CD8-positive, alpha-beta memory T cell (primary cell): ENCODE measurements at regions not wholly inside any gene's neighbourhood (a gene's known extent, or its start where the extent isn't known, plus 50 kb on each side); places are given as distances from the start of the nearest gene placed in this dataset.

ENCODE experiments used
- CTCF ChIA-PET: fragments of 350-600 bp; sonication (Branson Sonifier 250); formaldehyde crosslinking; loops from one replicate; lab custom pipeline; 2021; ENCODE audit warnings: antibody characterized with exemption; lab: Charles Lee
- POLR2A ChIA-PET: fragments of 350-600 bp; sonication (Branson Sonifier 250); formaldehyde crosslinking; loops from one replicate; lab custom pipeline; 2021; ENCODE audit warnings: antibody characterized with exemption; lab: Charles Lee
- DNase-seq, 5 donors: peaks; one replicate each; pipeline versions ENCODE4 v3.0.0 to v3.0.0-alpha.2; 2020 to 2022; ENCODE audit warnings: mixed read lengths in 1 of 5
- H3K27ac ChIP-seq: one replicate; pipeline ENCODE4 v1.7.0; 2013; ENCODE audit warnings: low read depth, mild to moderate bottlenecking, low read length, moderate library complexity
- H3K27me3 ChIP-seq: 2 replicates; pipeline ENCODE4 v1.7.0; 2013; ENCODE audit warnings: low read length, mild to moderate bottlenecking; ENCODE audit not compliant: insufficient read depth, poor library complexity, severe bottlenecking
- H3K36me3 ChIP-seq: 2 replicates; pipeline ENCODE4 v1.7.0; 2013; ENCODE audit warnings: mild to moderate bottlenecking, low read length, moderate library complexity; ENCODE audit not compliant: insufficient read depth
- H3K4me1 ChIP-seq: 2 replicates; pipeline ENCODE4 v1.7.0; 2013; ENCODE audit warnings: mild to moderate bottlenecking, low read length, moderate library complexity; ENCODE audit not compliant: insufficient read depth
- H3K4me3 ChIP-seq: 2 replicates; pipeline ENCODE4 v1.7.0; 2013; ENCODE audit warnings: mild to moderate bottlenecking, low read length
- H3K9me3 ChIP-seq: 2 replicates; pipeline ENCODE4 v1.7.0; 2013; ENCODE audit warnings: mild to moderate bottlenecking, low read length
- H3K27ac Mint-ChIP-seq, 8 donors: one replicate each; pipeline ENCODE4 v1.8.0; 2020 to 2021; ENCODE audit warnings: mixed read lengths in 8 of 8, mild to moderate bottlenecking in 6 of 8, inconsistent platforms in 3 of 8, moderate library complexity in 3 of 8
- H3K27me3 Mint-ChIP-seq, 2 donors: one replicate each; pipeline ENCODE4 v1.8.0; 2020 to 2021; ENCODE audit warnings: mixed read lengths in 2 of 2, mild to moderate bottlenecking in 1 of 2, moderate library complexity in 1 of 2
- H3K36me3 Mint-ChIP-seq, 3 donors: one replicate each; pipeline ENCODE4 v1.8.0; 2020 to 2021; ENCODE audit warnings: mixed read lengths in 3 of 3, inconsistent platforms in 1 of 3, mild to moderate bottlenecking in 1 of 3
- H3K4me1 Mint-ChIP-seq, 3 donors: one replicate each; pipeline ENCODE4 v1.8.0; 2020 to 2021; ENCODE audit warnings: mixed read lengths in 3 of 3, inconsistent platforms in 1 of 3, mild to moderate bottlenecking in 1 of 3
- H3K4me3 Mint-ChIP-seq, 7 donors: one replicate each; pipeline ENCODE4 v1.8.0; 2020 to 2021; ENCODE audit warnings: mixed read lengths in 7 of 7, mild to moderate bottlenecking in 6 of 7, moderate library complexity in 4 of 7, inconsistent platforms in 2 of 7
- H3K9me3 Mint-ChIP-seq, 5 donors: one replicate each; pipeline ENCODE4 v1.8.0; 2020 to 2022; ENCODE audit warnings: mixed read lengths in 5 of 5, mild to moderate bottlenecking in 3 of 5, moderate library complexity in 2 of 5, inconsistent platforms in 1 of 5

DNA sequence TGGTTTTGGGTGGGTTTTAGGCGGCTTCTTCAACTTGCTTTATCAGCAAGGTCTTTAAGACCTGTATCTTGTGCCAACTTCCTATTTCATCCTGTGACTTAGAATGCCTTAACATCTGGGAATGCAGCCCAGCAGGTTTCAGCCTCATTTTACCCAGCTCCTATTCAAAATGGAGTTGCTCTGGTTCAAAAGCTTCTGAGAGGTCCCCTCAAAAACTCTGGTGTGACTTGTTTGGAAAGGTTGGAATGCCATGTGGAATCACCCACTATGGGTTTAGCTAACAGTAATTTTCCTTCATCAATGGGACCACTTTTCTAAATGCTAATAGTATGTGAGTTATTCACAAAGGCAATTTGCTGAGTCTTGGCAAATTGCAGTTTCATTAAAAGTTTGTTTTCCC lies 509.4 kb upstream of the SMIM21 start:
- no peaks in the 10 kb centered on the region for H3K27me3 ChIP-seq
- H3K4me3 ChIP-seq: no peak overlapping the region
- POLR2A ChIA-PET: no interaction called here
- H3K36me3 Mint-ChIP-seq: no peaks in the 10 kb centered on the region
- DNase-seq: no peak
- no peak overlapping the region for H3K27ac Mint-ChIP-seq
- no peaks in the 10 kb centered on the region for H3K36me3 ChIP-seq
- H3K9me3 Mint-ChIP-seq: peaks cover 0 to 5% (median 2%) of the 10 kb centered on the region in 5 donors
- CTCF ChIA-PET: no interaction called here
- no peak overlapping the region for H3K4me3 Mint-ChIP-seq
- H3K27me3 Mint-ChIP-seq: peaks cover 0 to 3% of the 10 kb centered on the region in 2 donors
- no peaks in the 10 kb centered on the region for H3K9me3 ChIP-seq
- H3K27ac ChIP-seq: no peak overlapping the region
- no peaks in the 10 kb centered on the region for H3K4me1 ChIP-seq
- no peaks in the 10 kb centered on the region for H3K4me1 Mint-ChIP-seq

GRCh38 chr18:75931079-75931478 lies 503.6 kb upstream of the SMIM21 start:
- Histone ChIP-seq H3K36me3 (no peaks in the 10 kb centered on the region), H3K9me3 (no peaks in the 10 kb centered on the region), H3K27me3 (no peaks in the 10 kb centered on the region), H3K4me3 (no peak overlapping the region), H3K4me1 (no peaks in the 10 kb centered on the region), H3K27ac (no peak overlapping the region)
- Mint-ChIP-seq H3K27ac (no peak overlapping the region), H3K27me3 (peaks cover 0 to 7% of the 10 kb centered on the region in 2 donors), H3K4me1 (no peaks in the 10 kb centered on the region), H3K36me3 (no peaks in the 10 kb centered on the region), H3K4me3 (no peak overlapping the region), H3K9me3 (peaks cover 0 to 5% (median 0%) of the 10 kb centered on the region in 5 donors)
- ChIA-PET CTCF (no interaction called here), POLR2A (no interaction called here)
- no peak for DNase-seq

DNA sequence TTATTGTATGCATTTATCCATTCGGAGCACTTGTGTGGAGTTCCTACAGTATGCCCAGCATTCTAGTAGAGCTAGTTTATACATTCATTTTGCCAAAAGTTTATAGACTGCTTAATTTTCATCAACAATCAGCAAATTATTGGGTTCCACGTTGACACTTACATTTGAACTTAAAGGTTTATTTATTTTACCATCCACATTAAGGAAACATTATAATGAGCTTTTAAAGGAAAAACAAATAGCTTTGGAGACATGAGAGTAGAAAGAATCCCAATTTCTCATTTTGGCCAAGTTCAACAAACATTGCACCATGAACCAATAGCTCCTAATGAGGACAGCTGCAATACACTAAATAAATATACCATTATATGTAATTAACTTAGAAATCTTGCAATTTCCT lies 501.2 kb upstream of the SMIM21 start:
- ChIA-PET CTCF (no interaction called here), POLR2A (no interaction called here)
- Histone ChIP-seq H3K9me3 (no peaks in the 10 kb centered on the region), H3K4me3 (no peak overlapping the region), H3K27me3 (no peaks in the 10 kb centered on the region), H3K27ac (no peak overlapping the region), H3K4me1 (no peaks in the 10 kb centered on the region), H3K36me3 (no peaks in the 10 kb centered on the region)
- H3K27ac Mint-ChIP-seq: no peak overlapping the region
- peaks cover 0 to 7% of the 10 kb centered on the region in 2 donors for H3K27me3 Mint-ChIP-seq
- H3K4me3 Mint-ChIP-seq: no peak overlapping the region
- no peak for DNase-seq
- H3K9me3 Mint-ChIP-seq: no peaks in the 10 kb centered on the region
- no peaks in the 10 kb centered on the region for H3K36me3 Mint-ChIP-seq
- no peaks in the 10 kb centered on the region for H3K4me1 Mint-ChIP-seq

GRCh38 chr18:75927791-75928190 lies 500.3 kb upstream of the SMIM21 start:
- no peak overlapping the region for H3K4me3 Mint-ChIP-seq
- DNase-seq: no peak
- Histone ChIP-seq H3K27ac (no peak overlapping the region), H3K4me3 (no peak overlapping the region), H3K36me3 (no peaks in the 10 kb centered on the region), H3K27me3 (no peaks in the 10 kb centered on the region), H3K9me3 (no peaks in the 10 kb centered on the region), H3K4me1 (no peaks in the 10 kb centered on the region)
- no peaks in the 10 kb centered on the region for H3K4me1 Mint-ChIP-seq
- CTCF ChIA-PET: no interaction called here
- H3K9me3 Mint-ChIP-seq: no peaks in the 10 kb centered on the region
- H3K27me3 Mint-ChIP-seq: peaks cover 0 to 7% of the 10 kb centered on the region in 2 donors
- POLR2A ChIA-PET: no interaction called here
- H3K36me3 Mint-ChIP-seq: no peaks in the 10 kb centered on the region
- no peak overlapping the region for H3K27ac Mint-ChIP-seq

DNA sequence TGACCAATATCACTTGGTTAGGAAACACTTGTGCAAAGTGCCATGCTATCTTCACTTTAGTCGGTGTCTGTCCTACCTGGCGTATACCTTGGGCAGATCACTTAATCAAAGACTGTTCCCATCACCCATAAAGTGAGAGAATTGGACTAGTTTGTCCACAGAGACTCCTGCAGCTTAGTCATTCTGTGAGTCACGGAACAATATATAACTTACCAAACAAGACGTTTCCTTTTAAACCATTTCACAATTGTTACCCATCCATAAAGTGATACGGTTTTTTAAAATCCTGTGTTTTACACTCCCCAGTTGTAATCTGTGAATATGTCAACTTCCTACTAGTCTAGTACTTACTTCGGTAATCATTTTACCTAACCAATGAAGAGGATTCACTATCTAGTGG lies 499.3 kb upstream of the SMIM21 start:
- no peaks in the 10 kb centered on the region for H3K36me3 Mint-ChIP-seq
- H3K27ac Mint-ChIP-seq: no peak overlapping the region
- Histone ChIP-seq H3K36me3 (no peaks in the 10 kb centered on the region), H3K27me3 (no peaks in the 10 kb centered on the region), H3K4me1 (no peaks in the 10 kb centered on the region), H3K9me3 (no peaks in the 10 kb centered on the region), H3K27ac (no peak overlapping the region), H3K4me3 (no peak overlapping the region)
- ChIA-PET CTCF (no interaction called here), POLR2A (no interaction called here)
- H3K4me1 Mint-ChIP-seq: no peaks in the 10 kb centered on the region
- DNase-seq: no peak
- H3K27me3 Mint-ChIP-seq: peaks cover 0 to 7% of the 10 kb centered on the region in 2 donors
- H3K4me3 Mint-ChIP-seq: no peak overlapping the region
- H3K9me3 Mint-ChIP-seq: no peaks in the 10 kb centered on the region

GRCh38 chr18:75923169-75923568 lies 495.7 kb upstream of the SMIM21 start:
- POLR2A ChIA-PET: no interaction called here
- peaks cover 1 to 2% of the 10 kb centered on the region in 2 donors for H3K27me3 Mint-ChIP-seq

GRCh38 chr18:75916624-75916982 lies 489.1 kb upstream of the SMIM21 start:
- Histone ChIP-seq H3K9me3 (no peaks in the 10 kb centered on the region), H3K36me3 (no peaks in the 10 kb centered on the region), H3K4me3 (no peak overlapping the region), H3K4me1 (no peaks in the 10 kb centered on the region), H3K27ac (no peak overlapping the region), H3K27me3 (no peaks in the 10 kb centered on the region)
- no peaks in the 10 kb centered on the region for H3K4me1 Mint-ChIP-seq
- H3K27ac Mint-ChIP-seq: no peak overlapping the region
- no peaks in the 10 kb centered on the region for H3K9me3 Mint-ChIP-seq
- no peak overlapping the region for H3K4me3 Mint-ChIP-seq
- ChIA-PET POLR2A (no interaction called here), CTCF (no interaction called here)
- peaks cover 0 to 17% of the 10 kb centered on the region in 2 donors for H3K27me3 Mint-ChIP-seq
- no peak for DNase-seq
- H3K36me3 Mint-ChIP-seq: no peaks in the 10 kb centered on the region

More at GRCh38 chr18:75923169-75923568, 495.7 kb upstream of the SMIM21 start:
- Histone ChIP-seq H3K27me3 (no peaks in the 10 kb centered on the region), H3K4me1 (no peaks in the 10 kb centered on the region), H3K36me3 (no peaks in the 10 kb centered on the region), H3K4me3 (no peak overlapping the region), H3K9me3 (no peaks in the 10 kb centered on the region), H3K27ac (no peak overlapping the region)
- Mint-ChIP-seq H3K4me1 (no peaks in the 10 kb centered on the region), H3K27ac (no peak overlapping the region), H3K36me3 (no peaks in the 10 kb centered on the region), H3K9me3 (no peaks in the 10 kb centered on the region), H3K4me3 (no peak overlapping the region)
- CTCF ChIA-PET: no interaction called here
- DNase-seq: no peak

DNA sequence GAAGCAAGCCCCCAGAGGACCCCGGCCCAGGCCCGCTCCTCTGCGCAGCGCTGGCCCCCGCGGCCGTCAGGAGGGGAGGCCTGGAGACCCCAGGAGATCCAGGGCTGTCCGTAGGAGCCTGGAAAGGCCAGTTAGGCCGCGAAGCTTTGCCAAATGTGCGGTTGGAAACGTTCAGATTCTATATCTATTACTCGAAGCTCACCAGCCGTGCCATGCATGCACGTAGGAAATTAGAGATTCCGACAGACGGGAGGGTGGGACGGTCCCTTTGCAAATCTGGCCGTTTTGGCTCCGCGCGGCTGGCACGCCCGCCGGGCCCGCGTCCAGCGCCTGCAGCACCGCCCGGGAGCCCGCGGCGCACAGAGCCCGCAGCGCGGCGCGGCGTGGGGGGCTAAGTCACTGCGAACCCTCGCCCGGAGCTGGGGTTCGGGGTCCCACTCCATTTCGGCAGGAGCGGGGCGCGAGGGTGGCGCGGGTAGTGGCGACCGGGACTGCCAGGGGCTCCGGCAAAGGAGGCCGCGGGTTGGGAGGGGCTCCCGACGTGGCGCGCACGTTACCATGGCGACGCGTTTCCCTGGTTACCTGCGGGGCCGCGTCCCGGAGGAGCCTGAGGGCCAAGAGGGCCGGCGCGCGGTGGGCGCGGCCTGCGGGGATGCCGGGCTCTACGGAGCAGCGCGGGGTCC lies 488.6 kb upstream of the SMIM21 start:
- H3K36me3 Mint-ChIP-seq: no peaks in the 10 kb centered on the region
- CTCF ChIA-PET: interaction anchor here (1.4 kb wide), 1 partner anchor 14 kb away, joined by 3 read pairs; no protein-coding TSS in a partner anchor

More for the DNA sequence above, 488.6 kb upstream of the SMIM21 start:
- H3K27me3 Mint-ChIP-seq: peaks cover 0 to 17% of the 10 kb centered on the region in 2 donors
- no peak overlapping the region for H3K27ac Mint-ChIP-seq
- no peaks in the 10 kb centered on the region for H3K36me3 ChIP-seq
- no peaks in the 10 kb centered on the region for H3K27me3 ChIP-seq
- no peaks in the 10 kb centered on the region for H3K4me1 Mint-ChIP-seq
- no peaks in the 10 kb centered on the region for H3K9me3 Mint-ChIP-seq
- H3K4me3 ChIP-seq: no peak overlapping the region
- no peaks in the 10 kb centered on the region for H3K4me1 ChIP-seq
- H3K9me3 ChIP-seq: no peaks in the 10 kb centered on the region
- POLR2A ChIA-PET: no interaction called here
- no peak for DNase-seq
- H3K4me3 Mint-ChIP-seq: no peak overlapping the region
- no peak overlapping the region for H3K27ac ChIP-seq
